ENCODE measurements at regions not wholly inside any gene's neighbourhood (a gene's known extent, or its start where the extent isn't known, plus 50 kb on each side); places are given as distances from the start of the nearest gene placed in this dataset.
"Not testable (repeated sequence)": the region's sequence is repeated elsewhere in the genome, so short reads cannot be mapped to it uniquely, and the experiment has no call there.

DNA sequence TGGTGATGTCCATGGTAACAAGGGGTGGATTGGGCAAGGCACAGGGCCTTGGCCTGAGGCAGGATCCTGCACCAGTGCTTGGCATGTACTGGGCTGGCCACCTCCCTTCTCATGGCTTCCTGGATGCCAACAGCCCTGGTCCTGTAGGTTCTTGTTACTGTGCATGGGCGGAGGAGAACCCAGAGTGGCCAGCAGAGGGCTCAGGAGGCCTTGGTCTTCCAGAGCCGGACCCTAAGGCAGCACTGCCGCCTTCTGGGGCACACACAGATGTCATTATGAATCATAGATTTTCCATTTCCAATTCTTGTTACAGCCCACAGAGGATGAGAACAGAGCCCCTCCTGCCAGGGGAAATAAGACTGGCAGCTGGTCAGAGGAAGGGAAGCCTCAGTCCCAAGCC, 122.7 kb downstream of the ZNF267 start:
- not testable (repeated sequence) for H3K27me3 ChIP-seq; H3K4me3 ChIP-seq; H3K36me3 ChIP-seq; H3K9me3 ChIP-seq; H3K27ac ChIP-seq; H3K4me1 ChIP-seq; DNase-seq; ATAC-seq (ENCODE audit: low FRiP score in 2 of 2)
- WGBS, 2 donors: 28 to 56% methylated on average over 2 to 3 of the region's 3 CpGs
- TF ChIP-seq, protein P1, sequence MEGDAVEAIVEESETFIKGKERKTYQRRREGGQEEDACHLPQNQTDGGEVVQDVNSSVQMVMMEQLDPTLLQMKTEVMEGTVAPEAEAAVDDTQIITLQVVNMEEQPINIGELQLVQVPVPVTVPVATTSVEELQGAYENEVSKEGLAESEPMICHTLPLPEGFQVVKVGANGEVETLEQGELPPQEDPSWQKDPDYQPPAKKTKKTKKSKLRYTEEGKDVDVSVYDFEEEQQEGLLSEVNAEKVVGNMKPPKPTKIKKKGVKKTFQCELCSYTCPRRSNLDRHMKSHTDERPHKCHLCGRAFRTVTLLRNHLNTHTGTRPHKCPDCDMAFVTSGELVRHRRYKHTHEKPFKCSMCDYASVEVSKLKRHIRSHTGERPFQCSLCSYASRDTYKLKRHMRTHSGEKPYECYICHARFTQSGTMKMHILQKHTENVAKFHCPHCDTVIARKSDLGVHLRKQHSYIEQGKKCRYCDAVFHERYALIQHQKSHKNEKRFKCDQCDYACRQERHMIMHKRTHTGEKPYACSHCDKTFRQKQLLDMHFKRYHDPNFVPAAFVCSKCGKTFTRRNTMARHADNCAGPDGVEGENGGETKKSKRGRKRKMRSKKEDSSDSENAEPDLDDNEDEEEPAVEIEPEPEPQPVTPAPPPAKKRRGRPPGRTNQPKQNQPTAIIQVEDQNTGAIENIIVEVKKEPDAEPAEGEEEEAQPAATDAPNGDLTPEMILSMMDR (IDR thresholded peaks at IDR 0.05): peak in 1 of 6 experiments; percentile 24

DNA sequence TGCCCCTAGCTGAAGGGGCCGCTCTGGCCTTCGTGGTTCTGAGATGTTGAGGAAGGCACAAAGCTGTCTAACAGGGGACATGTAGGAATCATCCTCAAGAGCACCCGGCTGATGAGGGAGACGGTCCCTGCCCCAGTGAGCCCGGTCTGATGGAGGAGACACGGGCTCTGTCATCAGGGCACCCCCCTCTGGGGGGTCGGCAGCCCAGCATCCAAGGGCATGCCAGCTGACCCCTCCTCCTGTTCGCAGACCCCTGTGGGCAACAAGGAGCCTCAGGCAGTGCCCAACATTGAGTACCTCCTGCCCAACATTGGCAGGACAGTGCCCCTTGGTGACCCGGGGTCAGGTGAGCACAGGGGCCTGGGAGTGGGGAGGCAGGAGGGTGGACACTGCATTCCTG, 128.9 kb downstream of the ZNF267 start:
- not testable (repeated sequence) for H3K36me3 ChIP-seq; H3K4me1 ChIP-seq; ATAC-seq (ENCODE audit: low FRiP score in 2 of 2); H3K9me3 ChIP-seq; H3K4me3 ChIP-seq; H3K27me3 ChIP-seq; H3K27ac ChIP-seq; DNase-seq
- 84 to 100% methylated on average over 2 to 3 of the region's 9 CpGs for WGBS, 2 donors

DNA sequence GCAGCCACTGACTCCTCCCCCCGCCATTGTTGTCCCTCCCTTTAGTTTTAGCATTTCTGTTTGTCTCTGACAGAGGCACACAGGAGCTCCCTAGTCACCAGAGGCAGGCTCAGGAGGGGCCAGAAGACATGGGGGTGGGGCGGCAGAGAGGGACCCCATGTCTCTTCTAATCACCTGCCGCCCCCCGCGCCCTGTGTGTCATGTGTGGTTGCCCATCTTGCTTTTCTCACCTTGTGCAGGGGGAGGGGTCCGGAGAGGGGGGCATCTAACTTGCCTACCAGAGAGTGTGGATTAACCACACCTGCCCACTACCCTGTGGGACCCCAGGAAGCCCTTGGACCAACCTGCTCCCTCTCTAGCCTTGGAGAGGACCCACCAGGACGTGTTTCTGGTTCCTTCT, 130.2 kb downstream of the ZNF267 start:
- H3K27ac ChIP-seq; H3K36me3 ChIP-seq; ATAC-seq (ENCODE audit: low FRiP score in 2 of 2); H3K9me3 ChIP-seq; DNase-seq; H3K27me3 ChIP-seq; H3K4me3 ChIP-seq; H3K4me1 ChIP-seq: not testable (repeated sequence)
- WGBS, 2 donors: 79% methylated on average over 6 of the region's 7 CpGs; no CpG with 5 or more reads in 1 of the 2 donors

DNA sequence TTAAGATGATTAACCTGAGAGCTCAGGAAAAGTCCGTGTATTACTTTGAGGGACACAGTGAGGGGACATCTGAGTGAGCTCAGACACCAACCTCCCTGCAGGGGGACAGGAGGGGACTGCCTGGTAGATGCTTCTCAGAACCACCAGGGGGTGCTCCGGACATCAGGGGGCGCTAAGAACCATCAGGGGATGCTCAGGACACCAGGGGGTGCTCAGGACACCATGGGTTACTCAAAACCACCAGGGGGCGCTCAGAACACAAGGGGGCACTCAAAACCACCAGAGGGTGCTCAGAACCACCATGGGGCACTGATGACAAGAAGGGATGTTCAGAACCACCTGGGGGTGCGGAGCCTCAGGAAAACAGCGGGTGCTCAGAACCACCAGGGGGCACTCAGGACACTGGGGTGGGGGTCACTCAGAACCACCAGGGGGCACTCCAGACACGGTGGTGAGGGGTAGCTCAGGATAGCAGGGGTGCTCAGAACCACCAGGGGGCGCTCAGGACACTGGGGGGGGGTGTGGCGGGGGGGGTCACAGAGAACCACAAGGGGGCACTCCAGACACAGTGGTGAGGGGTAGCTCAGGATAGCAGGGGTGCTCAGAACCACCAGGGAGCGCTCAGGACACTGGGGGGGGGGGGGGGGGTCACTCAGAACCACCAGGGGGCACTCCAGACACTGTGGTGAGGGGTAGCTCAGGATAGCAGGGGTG, 165.3 kb downstream of the ZNF267 start:
- not testable (repeated sequence) for ATAC-seq (ENCODE audit: low FRiP score in 2 of 2); H3K4me1 ChIP-seq; H3K4me3 ChIP-seq; H3K36me3 ChIP-seq; H3K27me3 ChIP-seq; H3K27ac ChIP-seq; H3K9me3 ChIP-seq
- 85 to 100% methylated on average over 1 to 4 of the region's 10 CpGs for whole genome bisulfite sequencing, 2 donors
- DNase-seq: peak in 1 of 2 donors; percentile 1

DNA sequence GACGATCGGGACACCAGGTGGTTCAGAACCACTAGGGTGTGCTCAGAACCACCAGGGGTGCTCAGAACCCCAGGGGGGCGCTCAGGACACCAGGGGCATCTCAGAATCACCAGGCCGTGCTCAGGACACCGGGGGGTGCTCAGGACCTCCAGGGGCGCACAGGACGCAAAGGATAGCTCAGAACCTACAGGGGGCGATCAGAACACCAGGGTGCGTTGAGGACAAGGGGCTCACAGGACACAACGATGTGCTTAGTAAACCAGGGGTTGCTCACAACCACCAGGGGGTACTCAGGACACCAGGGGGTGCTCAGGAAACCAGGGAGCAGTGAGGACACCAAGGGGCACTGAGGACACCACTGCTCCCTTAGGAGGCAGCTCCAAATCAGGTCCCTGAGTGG, 166.3 kb downstream of the ZNF267 start:
- not testable (repeated sequence) for H3K27me3 ChIP-seq; H3K27ac ChIP-seq; ATAC-seq (ENCODE audit: low FRiP score in 2 of 2); H3K9me3 ChIP-seq; H3K4me3 ChIP-seq; H3K4me1 ChIP-seq; H3K36me3 ChIP-seq; DNase-seq
- WGBS, 2 donors: no CpG with 5 or more reads among the region's 10 CpGs

DNA sequence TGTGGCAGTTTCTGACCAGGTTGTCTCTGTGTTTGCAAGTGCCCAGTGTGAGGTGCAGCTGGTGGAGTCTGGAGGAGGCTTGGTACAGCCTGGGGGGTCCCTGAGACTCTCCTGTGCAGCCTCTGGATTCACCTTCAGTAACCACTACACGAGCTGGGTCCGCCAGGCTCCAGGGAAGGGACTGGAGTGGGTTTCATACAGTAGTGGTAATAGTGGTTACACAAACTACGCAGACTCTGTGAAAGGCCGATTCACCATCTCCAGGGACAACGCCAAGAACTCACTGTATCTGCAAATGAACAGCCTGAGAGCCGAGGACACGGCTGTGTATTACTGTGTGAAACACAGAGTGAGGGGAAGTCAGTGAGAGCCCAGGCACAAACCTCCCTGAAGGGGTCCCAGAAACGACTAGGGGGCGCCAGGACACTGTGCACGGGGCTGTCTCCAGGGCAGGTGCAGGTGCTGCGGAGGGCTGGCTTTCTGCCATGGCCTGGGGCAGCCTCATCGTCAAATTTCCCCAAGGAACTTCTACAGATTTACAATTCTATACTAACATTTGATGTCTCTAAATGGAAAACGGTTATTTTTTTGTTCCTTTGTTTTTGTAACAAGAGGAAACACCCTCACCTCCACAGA, 187.0 kb upstream of the TP53TG3D start:
- not testable (repeated sequence) for H3K36me3 ChIP-seq; H3K4me1 ChIP-seq; H3K4me3 ChIP-seq; H3K27ac ChIP-seq; H3K27me3 ChIP-seq; ATAC-seq (ENCODE audit: low FRiP score in 2 of 2); H3K9me3 ChIP-seq
- peak in 1 of 2 donors; percentile 22 for DNase-seq
- WGBS, 2 donors: 25 to 49% methylated on average over 10 to 11 of the region's 13 CpGs

DNA sequence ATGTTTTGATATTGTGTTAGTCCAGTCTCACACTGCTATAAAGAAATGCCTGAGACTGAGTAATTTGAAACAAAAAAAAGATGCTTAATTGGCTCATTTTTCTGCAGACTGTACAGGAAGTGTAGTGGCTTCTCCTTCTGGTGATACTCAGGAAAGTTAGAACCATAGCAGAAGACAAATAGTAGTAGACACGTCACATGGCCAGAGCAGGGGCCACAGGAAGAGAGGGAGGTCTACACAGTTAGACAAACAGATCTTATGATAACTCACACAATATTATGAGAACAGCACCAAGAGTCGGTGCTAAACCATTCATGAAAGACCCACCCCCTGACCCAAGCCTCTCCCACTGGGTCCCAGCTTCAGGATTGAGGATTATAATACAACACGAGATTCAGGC, 181.5 kb upstream of the TP53TG3D start:
- H3K27ac ChIP-seq; H3K9me3 ChIP-seq; ATAC-seq (ENCODE audit: low FRiP score in 2 of 2); H3K27me3 ChIP-seq; DNase-seq; H3K36me3 ChIP-seq; H3K4me3 ChIP-seq; H3K4me1 ChIP-seq: not testable (repeated sequence)
- WGBS, 2 donors: no CpG with 5 or more reads among the region's 3 CpGs

DNA sequence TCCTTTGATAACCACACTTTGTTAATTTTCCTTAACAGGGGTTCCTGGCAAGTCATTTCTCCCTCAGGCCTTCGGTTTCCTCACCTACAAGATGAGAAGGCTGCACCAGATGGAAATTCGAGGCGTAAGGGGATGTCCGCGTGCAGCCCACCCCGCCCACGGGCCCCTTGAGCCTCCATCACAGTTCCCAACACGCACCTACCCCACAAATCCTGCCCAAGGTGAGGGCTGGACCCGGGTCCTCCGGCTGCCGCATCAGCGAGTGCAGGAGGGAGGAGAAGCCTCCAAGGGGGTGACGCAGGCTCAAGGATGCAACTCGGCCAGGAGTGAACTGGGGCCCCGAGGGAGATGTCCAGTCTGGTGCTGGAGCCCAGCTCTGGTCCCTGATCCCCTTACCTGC, 169.2 kb upstream of the TP53TG3D start:
- not testable (repeated sequence) for H3K4me3 ChIP-seq; H3K27ac ChIP-seq; H3K4me1 ChIP-seq; H3K9me3 ChIP-seq; H3K27me3 ChIP-seq; ATAC-seq (ENCODE audit: low FRiP score in 2 of 2); H3K36me3 ChIP-seq
- DNase-seq: peak in 1 of 2 donors; percentile 59
- 46% methylated on average over 12 of the region's 15 CpGs; no CpG with 5 or more reads in 1 of the 2 donors for WGBS, 2 donors

DNA sequence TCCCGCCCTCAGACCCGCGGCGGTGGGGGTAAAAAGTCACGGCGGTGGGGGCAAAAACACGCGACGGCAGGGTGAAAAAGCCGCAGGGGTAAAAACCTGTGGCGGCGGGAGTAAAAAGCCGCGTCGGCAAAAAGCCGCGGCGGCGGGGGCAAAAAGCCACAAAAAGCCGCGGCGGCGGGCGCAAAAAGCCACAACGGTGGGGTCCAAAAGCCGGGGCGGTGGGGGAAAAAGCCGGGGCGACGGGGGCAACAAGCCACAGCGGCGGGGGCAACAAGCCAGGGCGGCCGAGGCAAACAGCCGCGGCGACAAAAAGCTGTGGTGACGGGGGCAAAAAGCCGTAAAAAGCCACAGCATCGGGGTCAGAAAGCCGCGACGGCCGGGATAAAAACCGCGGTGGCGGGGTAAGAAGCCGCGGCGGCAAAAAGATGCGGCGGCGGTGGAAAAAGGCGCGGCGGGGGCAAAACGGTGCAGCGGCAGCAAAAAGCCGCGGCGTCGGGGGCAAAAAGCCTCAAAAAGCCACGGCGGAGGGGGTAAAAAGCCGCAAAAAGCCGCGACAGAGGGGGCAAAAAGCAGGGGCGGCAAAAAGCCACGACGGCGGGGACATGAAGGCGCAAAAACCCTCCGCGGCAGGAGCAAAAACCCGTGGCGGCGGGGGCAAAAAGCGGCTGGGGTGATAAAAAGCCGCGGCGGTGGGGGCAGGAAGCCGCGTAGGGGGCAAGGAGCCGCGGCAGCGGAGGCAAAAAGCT, 168.3 kb upstream of the TP53TG3D start:
- not testable (repeated sequence) for H3K27me3 ChIP-seq; H3K4me1 ChIP-seq; H3K27ac ChIP-seq; H3K9me3 ChIP-seq; H3K36me3 ChIP-seq; ATAC-seq (ENCODE audit: low FRiP score in 2 of 2)
- peak in 1 of 2 donors; percentile 65 for DNase-seq
- WGBS, 2 donors: 13 to 18% methylated on average over 32 to 69 of the region's 86 CpGs
- peak overlapping the region in 2 of 4 donors; percentile 3 to 40 for H3K4me3 ChIP-seq

DNA sequence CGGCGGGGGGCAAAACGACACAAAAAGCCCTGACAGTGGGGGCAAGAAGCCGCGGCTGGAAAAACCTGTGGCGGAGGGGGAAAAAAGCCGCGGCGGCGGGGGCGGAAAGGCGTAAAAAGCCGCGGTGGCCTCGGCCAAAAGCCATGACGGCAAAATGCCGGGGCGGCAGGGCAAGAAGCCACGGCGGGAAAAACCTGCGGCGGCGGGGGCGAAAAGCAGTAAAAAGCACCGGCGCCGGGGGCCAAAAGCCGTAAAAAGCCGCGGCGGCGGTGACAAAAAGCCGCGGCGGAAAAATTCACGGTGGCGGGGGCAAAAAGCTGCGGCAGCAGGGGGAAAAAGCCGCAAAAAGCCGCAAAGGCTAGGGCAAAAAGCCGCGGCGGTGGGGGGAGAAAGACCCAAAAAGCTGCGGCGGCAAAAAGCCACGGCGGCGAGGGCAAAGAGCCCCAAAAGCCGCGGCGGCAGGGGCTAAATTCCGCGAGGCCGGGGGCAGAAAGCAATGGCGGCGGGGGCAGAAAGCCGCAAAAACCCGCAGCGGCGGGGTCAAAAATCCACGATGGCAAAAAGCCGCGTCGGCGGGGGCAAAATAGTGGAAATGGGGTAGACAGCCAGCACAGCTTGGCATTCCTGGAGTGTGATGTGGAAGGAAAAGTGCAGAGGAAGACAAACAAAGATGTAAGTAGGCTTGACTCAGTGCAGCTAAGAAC, 167.5 kb upstream of the TP53TG3D start:
- H3K36me3 ChIP-seq; H3K4me1 ChIP-seq; H3K9me3 ChIP-seq; ATAC-seq (ENCODE audit: low FRiP score in 2 of 2); H3K27ac ChIP-seq; H3K27me3 ChIP-seq: not testable (repeated sequence)
- peak in 1 of 2 donors; percentile 70 for DNase-seq
- H3K4me3 ChIP-seq: peak overlapping the region in 3 of 4 donors; percentile 2 to 40 (median 3)
- WGBS, 2 donors: 5 to 20% methylated on average over 10 to 52 of the region's 65 CpGs

DNA sequence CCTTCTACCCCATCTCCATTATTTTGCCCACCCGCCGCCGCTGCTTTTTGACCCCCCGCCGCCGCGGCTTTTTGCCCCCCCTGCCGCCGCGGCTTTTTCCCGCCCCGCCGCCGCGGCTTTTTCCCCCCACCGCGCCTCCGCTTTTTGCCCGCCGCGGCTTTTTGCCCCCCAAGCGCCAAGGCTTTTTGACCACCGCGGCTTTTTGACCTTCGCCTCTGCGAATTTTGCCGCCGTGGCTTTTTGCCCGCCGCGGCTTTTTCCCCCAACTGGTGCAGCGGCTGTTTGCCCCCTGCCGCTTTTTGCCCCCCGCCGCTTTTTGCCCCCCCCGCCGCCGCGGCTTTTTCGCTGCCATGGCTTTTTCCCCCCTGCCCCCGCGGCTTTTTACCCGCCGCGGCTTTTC, 137.5 kb upstream of the TP53TG3D start:
- not testable (repeated sequence) for ATAC-seq (ENCODE audit: low FRiP score in 2 of 2); H3K36me3 ChIP-seq; H3K9me3 ChIP-seq; H3K27ac ChIP-seq; H3K27me3 ChIP-seq
- peak in 1 of 2 donors; percentile 79 for DNase-seq
- 9 to 17% methylated on average over 17 to 42 of the region's 45 CpGs for WGBS, 2 donors
- Histone ChIP-seq H3K4me1 (peaks cover 3 to 14% (median 5%) of the 10 kb centered on the region in 4 donors), H3K4me3 (peak overlapping the region in 3 of 4 donors; percentile 26 to 59 (median 49))
